22Rv1 (cell line): ENCODE measurements at regions not wholly inside any gene's neighbourhood (a gene's known extent, or its start where the extent isn't known, plus 50 kb on each side); places are given as distances from the start of the nearest gene placed in this dataset.

ENCODE experiments used
- CTCF ChIP-seq: fragments of 450-650 bp; IDR thresholded peaks from 2 replicates; pipeline ENCODE4 v1.5.1; 2017; ENCODE audit warnings: mild to moderate bottlenecking
- ZFX ChIP-seq: fragments of 450-650 bp; IDR thresholded peaks from 2 replicates; pipeline ENCODE4 v1.6.1; 2017; ENCODE audit warnings: antibody characterized with exemption, borderline replicate concordance

- TF ChIP-seq CTCF (no peak), ZFX (no peak)
These were observed 919.0 kb downstream of the EPHA3 start for GRCh38 chr3:90026406-90026805.
